ENCODE measurements at regions not wholly inside any gene's neighbourhood (a gene's known extent, or its start where the extent isn't known, plus 50 kb on each side); places are given as distances from the start of the nearest gene placed in this dataset.

DNA sequence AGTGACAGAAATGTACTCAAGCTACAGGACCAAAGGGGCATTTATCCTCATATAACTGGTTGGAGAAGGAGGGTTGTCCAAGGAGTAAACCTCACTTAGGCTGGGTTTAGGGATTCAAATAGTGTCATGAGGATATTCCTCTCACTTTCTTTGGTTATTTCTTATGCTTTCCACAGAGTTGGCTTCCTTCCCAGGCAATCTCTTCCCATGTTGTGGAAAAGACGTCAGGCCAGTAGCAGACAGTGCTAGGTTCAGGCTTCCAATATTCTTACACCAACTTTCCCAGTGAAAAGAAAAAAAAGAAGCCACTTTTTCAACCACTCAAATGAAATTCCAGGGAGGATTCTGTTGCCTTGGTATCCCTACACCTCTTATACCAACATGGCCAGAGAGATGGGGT, 653.0 kb downstream of the C4orf33 start:
- Histone ChIP-seq H3K27me3 (no peaks in the 10 kb centered on the region), H3K27ac (no peak overlapping the region), H3K4me1 (no peaks in the 10 kb centered on the region), H3K9me3 (no peaks in the 10 kb centered on the region), H3K4me3 (no peak overlapping the region), H3K36me3 (ENCODE audit: low read depth, missing control alignments) (no peaks in the 10 kb centered on the region)
- no peak for DNase-seq
- no peak for TF ChIP-seq CTCF (IDR thresholded peaks at IDR 0.05)
- TF ChIP-seq POLR2A (IDR thresholded peaks at IDR 0.05) = no peak
- intact Hi-C loops (cut with DNase I; ENCODE audit: low total_unique reads) = no loop called here
- 31 to 33% methylated on average over 1 of the region's 1 CpG for WGBS, 2 donors

GRCh38 chr4:129751646-129752045, 655.7 kb downstream of the C4orf33 start:
- WGBS, 2 donors = 75 to 88% methylated on average over 2 of the region's 2 CpGs
- Histone ChIP-seq H3K9me3 (no peaks in the 10 kb centered on the region), H3K4me3 (no peak overlapping the region), H3K4me1 (no peaks in the 10 kb centered on the region), H3K27ac (no peak overlapping the region), H3K27me3 (no peaks in the 10 kb centered on the region), H3K36me3 (ENCODE audit: low read depth, missing control alignments) (no peaks in the 10 kb centered on the region)
- no peak for TF ChIP-seq POLR2A (IDR thresholded peaks at IDR 0.05)
- no peak for TF ChIP-seq CTCF (IDR thresholded peaks at IDR 0.05)
- intact Hi-C loops (cut with DNase I; ENCODE audit: low total_unique reads) = no loop called here
- DNase-seq = no peak

GRCh38 chr4:129783596-129783995, 687.6 kb downstream of the C4orf33 start:
- TF ChIP-seq CTCF (IDR thresholded peaks at IDR 0.05) = no peak
- TF ChIP-seq POLR2A (IDR thresholded peaks at IDR 0.05) = no peak
- Histone ChIP-seq H3K27ac (no peak overlapping the region), H3K9me3 (no peaks in the 10 kb centered on the region), H3K27me3 (no peaks in the 10 kb centered on the region), H3K4me1 (no peaks in the 10 kb centered on the region), H3K36me3 (ENCODE audit: low read depth, missing control alignments) (no peaks in the 10 kb centered on the region), H3K4me3 (no peak overlapping the region)
- WGBS, 2 donors = 80 to 85% methylated on average over 5 of the region's 5 CpGs
- no peak for DNase-seq
- intact Hi-C loops (cut with DNase I; ENCODE audit: low total_unique reads) = no loop called here

- no peaks in the 10 kb centered on the region for H3K9me3 ChIP-seq
- no peaks in the 10 kb centered on the region for H3K27me3 ChIP-seq
- no peak overlapping the region for H3K4me3 ChIP-seq
- 89 to 92% methylated on average over 3 of the region's 3 CpGs for WGBS, 2 donors
- intact Hi-C loops (cut with DNase I; ENCODE audit: low total_unique reads) = no loop called here
- H3K27ac ChIP-seq = no peak overlapping the region
- H3K4me1 ChIP-seq = no peaks in the 10 kb centered on the region
- no peak for TF ChIP-seq POLR2A (IDR thresholded peaks at IDR 0.05)
- no peak for TF ChIP-seq CTCF (IDR thresholded peaks at IDR 0.05)
- no peak for DNase-seq
- no peaks in the 10 kb centered on the region for H3K36me3 ChIP-seq (ENCODE audit: low read depth, missing control alignments)
Observed at GRCh38 chr4:129788486-129788885, 692.5 kb downstream of the C4orf33 start.

GRCh38 chr4:129804461-129804981, 708.6 kb downstream of the C4orf33 start:
- no peak overlapping the region for H3K27ac ChIP-seq
- DNase-seq = no peak
- no peaks in the 10 kb centered on the region for H3K9me3 ChIP-seq
- 76 to 77% methylated on average over 5 of the region's 5 CpGs for WGBS, 2 donors
- no peak for TF ChIP-seq POLR2A (IDR thresholded peaks at IDR 0.05)
- TF ChIP-seq CTCF (IDR thresholded peaks at IDR 0.05) = no peak
- H3K4me1 ChIP-seq = no peaks in the 10 kb centered on the region
- intact Hi-C loops (cut with DNase I; ENCODE audit: low total_unique reads) = no loop called here
- no peaks in the 10 kb centered on the region for H3K27me3 ChIP-seq
- H3K36me3 ChIP-seq (ENCODE audit: low read depth, missing control alignments) = no peaks in the 10 kb centered on the region
- no peak overlapping the region for H3K4me3 ChIP-seq

Measured in testis (tissue), 2 donors.